ENCODE measurements at regions not wholly inside any gene's neighbourhood (a gene's known extent, or its start where the extent isn't known, plus 50 kb on each side); places are given as distances from the start of the nearest gene placed in this dataset.

DNA sequence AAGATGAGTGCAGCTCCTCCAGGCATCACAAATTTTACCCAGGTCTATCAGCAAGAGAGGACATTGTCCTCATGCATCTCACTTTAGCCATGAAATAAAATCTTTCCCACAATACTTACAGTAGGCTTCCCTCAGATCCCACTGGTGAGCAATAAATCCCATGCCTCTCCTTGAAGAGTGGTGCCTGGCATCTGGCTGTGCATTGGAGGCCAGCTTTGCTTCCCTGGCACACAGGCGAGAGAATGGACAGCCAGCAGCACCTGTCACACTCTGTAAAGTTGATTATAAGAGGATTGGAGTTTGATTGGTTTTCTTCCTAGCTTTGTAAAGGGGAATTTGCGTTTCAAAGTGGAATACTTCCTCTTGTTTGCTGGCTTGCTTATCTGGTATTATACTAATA, 1153.9 kb downstream of the AACS start:
- no peak overlapping the region for H3K4me2 ChIP-seq (ENCODE audit: low read depth, low read length, poor library complexity, severe bottlenecking)
- H4K20me1 ChIP-seq (ENCODE audit: low read depth, low read length) = no peaks in the 10 kb centered on the region
- H3K27me3 ChIP-seq (ENCODE audit: low read length) = no peaks in the 10 kb centered on the region
- H3K9me2 ChIP-seq (replicated peaks; ENCODE audit: insufficient read depth, low read length) = no peaks in the 10 kb centered on the region
- TF ChIP-seq, protein P1, sequence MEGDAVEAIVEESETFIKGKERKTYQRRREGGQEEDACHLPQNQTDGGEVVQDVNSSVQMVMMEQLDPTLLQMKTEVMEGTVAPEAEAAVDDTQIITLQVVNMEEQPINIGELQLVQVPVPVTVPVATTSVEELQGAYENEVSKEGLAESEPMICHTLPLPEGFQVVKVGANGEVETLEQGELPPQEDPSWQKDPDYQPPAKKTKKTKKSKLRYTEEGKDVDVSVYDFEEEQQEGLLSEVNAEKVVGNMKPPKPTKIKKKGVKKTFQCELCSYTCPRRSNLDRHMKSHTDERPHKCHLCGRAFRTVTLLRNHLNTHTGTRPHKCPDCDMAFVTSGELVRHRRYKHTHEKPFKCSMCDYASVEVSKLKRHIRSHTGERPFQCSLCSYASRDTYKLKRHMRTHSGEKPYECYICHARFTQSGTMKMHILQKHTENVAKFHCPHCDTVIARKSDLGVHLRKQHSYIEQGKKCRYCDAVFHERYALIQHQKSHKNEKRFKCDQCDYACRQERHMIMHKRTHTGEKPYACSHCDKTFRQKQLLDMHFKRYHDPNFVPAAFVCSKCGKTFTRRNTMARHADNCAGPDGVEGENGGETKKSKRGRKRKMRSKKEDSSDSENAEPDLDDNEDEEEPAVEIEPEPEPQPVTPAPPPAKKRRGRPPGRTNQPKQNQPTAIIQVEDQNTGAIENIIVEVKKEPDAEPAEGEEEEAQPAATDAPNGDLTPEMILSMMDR (IDR thresholded peaks at IDR 0.05; ENCODE audit: insufficient read depth, low read length, poor library complexity, severe bottlenecking) = no peak
- H3K9me3 ChIP-seq (ENCODE audit: insufficient read depth, low read length) = no peaks in the 10 kb centered on the region
- no peaks in the 10 kb centered on the region for H3F3A ChIP-seq (ENCODE audit: insufficient read depth)
- no peaks in the 10 kb centered on the region for H3K36me3 ChIP-seq (ENCODE audit: low read length)
- no peak overlapping the region for H3K27ac ChIP-seq (ENCODE audit: low read depth, low read length)
- no peaks in the 10 kb centered on the region for H3K79me2 ChIP-seq (ENCODE audit: insufficient read depth, low read length)
- H3K4me3 ChIP-seq (ENCODE audit: insufficient read depth, low read length, poor library complexity, severe bottlenecking) = no peak overlapping the region
- no peak overlapping the region for H3K9ac ChIP-seq (ENCODE audit: low read length)
- no peak overlapping the region for H2AFZ ChIP-seq (ENCODE audit: low read depth, low read length, severe bottlenecking)

DNA sequence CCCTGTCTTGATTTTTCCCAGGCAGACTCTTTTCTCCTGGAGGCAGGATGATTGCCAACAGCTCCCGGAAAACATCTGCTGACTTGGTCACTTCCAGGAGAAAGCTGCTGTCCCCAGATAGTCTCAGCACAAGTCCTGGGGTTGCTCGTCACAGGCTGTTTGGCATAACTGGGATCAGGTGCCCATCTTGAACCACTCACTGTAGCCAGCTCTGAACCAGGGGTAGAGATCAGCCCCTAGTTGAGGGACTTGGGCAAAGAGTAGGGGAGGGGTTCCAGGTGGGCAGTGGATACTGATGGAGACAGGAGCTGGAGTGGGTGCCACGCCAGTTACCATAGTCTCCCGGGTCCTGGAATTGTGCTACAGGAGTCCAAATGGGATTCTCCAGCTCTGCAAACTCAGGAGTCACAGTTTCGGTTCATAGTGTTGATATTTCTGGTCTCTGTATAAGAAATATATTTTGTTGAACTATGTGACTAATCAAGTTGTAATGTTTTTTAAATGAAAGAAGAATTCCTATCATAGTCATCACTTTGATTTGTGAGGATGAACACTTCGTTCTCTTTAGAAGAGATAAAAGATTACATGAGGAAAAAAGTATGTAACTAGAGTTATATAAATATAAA, 1154.5 kb downstream of the AACS start:
- no peak overlapping the region for H2AFZ ChIP-seq (ENCODE audit: low read depth, low read length, severe bottlenecking)

DNA sequence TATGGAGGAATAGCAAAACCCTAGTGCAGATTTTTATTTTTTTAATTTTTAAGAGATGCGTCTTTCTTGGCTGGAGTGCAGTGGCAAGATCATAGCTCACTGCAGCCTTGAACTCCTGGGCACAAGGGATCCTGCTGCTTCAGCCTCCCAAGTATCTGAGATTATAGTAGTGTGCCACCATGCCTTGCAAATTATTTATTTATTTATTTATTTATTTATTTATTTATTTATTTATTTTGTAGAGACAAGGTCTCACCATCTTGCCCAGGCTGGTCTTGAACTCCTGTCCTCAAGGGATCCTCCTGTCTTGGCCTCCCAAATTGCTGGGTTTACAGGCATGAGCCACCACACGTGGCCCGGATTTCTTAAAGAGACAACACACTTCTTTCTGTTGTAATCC, 1158.8 kb downstream of the AACS start:
- no peak overlapping the region for H3K27ac ChIP-seq (ENCODE audit: low read depth, low read length)
- H3K36me3 ChIP-seq (ENCODE audit: low read length) = no peaks in the 10 kb centered on the region
- no peaks in the 10 kb centered on the region for H3K27me3 ChIP-seq (ENCODE audit: low read length)
- no peaks in the 10 kb centered on the region for H3K79me2 ChIP-seq (ENCODE audit: insufficient read depth, low read length)
- no peaks in the 10 kb centered on the region for H4K20me1 ChIP-seq (ENCODE audit: low read depth, low read length)
- no peaks in the 10 kb centered on the region for H3K9me3 ChIP-seq (ENCODE audit: insufficient read depth, low read length)
- H3K9ac ChIP-seq (ENCODE audit: low read length) = no peak overlapping the region
- no peaks in the 10 kb centered on the region for H3F3A ChIP-seq (ENCODE audit: insufficient read depth)
- no peak for TF ChIP-seq EZH2phosphoT487 (conservative IDR thresholded peaks at IDR 0.05; ENCODE audit: low read length)
- TF ChIP-seq, protein P1 (IDR thresholded peaks at IDR 0.05; ENCODE audit: insufficient read depth, low read length, poor library complexity, severe bottlenecking) = no peak
- no peaks in the 10 kb centered on the region for H3K9me2 ChIP-seq (replicated peaks; ENCODE audit: insufficient read depth, low read length)
- H3K4me3 ChIP-seq (ENCODE audit: insufficient read depth, low read length, poor library complexity, severe bottlenecking) = no peak overlapping the region
- no peak overlapping the region for H3K4me2 ChIP-seq (ENCODE audit: low read depth, low read length, poor library complexity, severe bottlenecking)
- no peak overlapping the region for H2AFZ ChIP-seq (ENCODE audit: low read depth, low read length, severe bottlenecking)

More for the DNA sequence above, 1154.5 kb downstream of the AACS start:
- Histone ChIP-seq H3F3A (ENCODE audit: insufficient read depth) (no peaks in the 10 kb centered on the region), H3K79me2 (ENCODE audit: insufficient read depth, low read length) (no peaks in the 10 kb centered on the region), H3K27me3 (ENCODE audit: low read length) (no peaks in the 10 kb centered on the region), H3K4me2 (ENCODE audit: low read depth, low read length, poor library complexity, severe bottlenecking) (no peak overlapping the region), H3K27ac (ENCODE audit: low read depth, low read length) (no peak overlapping the region), H3K9ac (ENCODE audit: low read length) (no peak overlapping the region), H3K4me3 (ENCODE audit: insufficient read depth, low read length, poor library complexity, severe bottlenecking) (no peak overlapping the region), H4K20me1 (ENCODE audit: low read depth, low read length) (no peaks in the 10 kb centered on the region), H3K36me3 (ENCODE audit: low read length) (no peaks in the 10 kb centered on the region), H3K9me2 (replicated peaks; ENCODE audit: insufficient read depth, low read length) (no peaks in the 10 kb centered on the region), H3K9me3 (ENCODE audit: insufficient read depth, low read length) (no peaks in the 10 kb centered on the region)
- TF ChIP-seq EZH2phosphoT487 (conservative IDR thresholded peaks at IDR 0.05; ENCODE audit: low read length) = no peak
- TF ChIP-seq, protein P1 (IDR thresholded peaks at IDR 0.05; ENCODE audit: insufficient read depth, low read length, poor library complexity, severe bottlenecking) = no peak
